WTC11 (cell line): ENCODE measurements at regions not wholly inside any gene's neighbourhood (a gene's known extent, or its start where the extent isn't known, plus 50 kb on each side); places are given as distances from the start of the nearest gene placed in this dataset.

Experiments used
- ATF3 ChIP-seq: sonication (generic); formaldehyde crosslinking; conservative IDR thresholded peaks from 2 replicates; pipeline ENCODE4 v1.8.1; 2022; ENCODE audit warnings: mild to moderate bottlenecking, missing genetic modification reagents
- CTCF ChIP-seq: fragments of 200-600 bp; IDR thresholded peaks from 2 replicates; pipeline ENCODE4 v1.8.0; 2022; ENCODE audit warnings: antibody characterized with exemption
- ETV6 ChIP-seq: sonication (generic); formaldehyde crosslinking; IDR thresholded peaks from 2 replicates; pipeline ENCODE4 v1.8.1; 2022; ENCODE audit warnings: mild to moderate bottlenecking, missing genetic modification reagents
- FOXP1 ChIP-seq: sonication (generic); formaldehyde crosslinking; IDR thresholded peaks from 2 replicates; pipeline ENCODE4 v1.8.0; 2022; ENCODE audit warnings: missing genetic modification reagents, mild to moderate bottlenecking, moderate library complexity, borderline replicate concordance

GRCh38 chr6:84536885-84537638 lies 227.3 kb downstream of the TBX18 start:
- TF ChIP-seq ATF3 (CRISPR knock-in tag) (no peak), CTCF (no peak), ETV6 (CRISPR knock-in tag) (no peak), FOXP1 (no peak)
